HG03108 (cell line): ENCODE measurements at regions not wholly inside any gene's neighbourhood (a gene's known extent, or its start where the extent isn't known, plus 50 kb on each side); places are given as distances from the start of the nearest gene placed in this dataset.

Source experiments
- ATAC-seq: cut with Tn5 transposase; IDR thresholded peaks from one replicate; pipeline ENCODE4 v1.9.1; 2021; ENCODE audit warnings: moderate library complexity; ENCODE audit not compliant: unreplicated experiment

- no peak for ATAC-seq
These were observed 557.6 kb downstream of the QKI start for GRCh38 chr6:163971841-163972838.

- no peak for ATAC-seq
These were observed 556.5 kb downstream of the QKI start for GRCh38 chr6:163970846-163971564.

GRCh38 chr6:163965426-163966348, 551.2 kb downstream of the QKI start:
- no peak for ATAC-seq

GRCh38 chr6:163964789-163965188, 550.3 kb downstream of the QKI start:
- no peak for ATAC-seq

GRCh38 chr6:163963205-163964120, 548.9 kb downstream of the QKI start:
- no peak for ATAC-seq

GRCh38 chr6:163962627-163963117, 548.2 kb downstream of the QKI start:
- no peak for ATAC-seq

- no peak for ATAC-seq
These were observed 545.6 kb downstream of the QKI start for GRCh38 chr6:163960128-163960527.

- no peak for ATAC-seq
These were observed 544.1 kb downstream of the QKI start for GRCh38 chr6:163958646-163959045.

GRCh38 chr6:163956571-163957407, 542.3 kb downstream of the QKI start:
- ATAC-seq = peak; percentile 91

- ATAC-seq = no peak
These were observed 541.2 kb downstream of the QKI start for GRCh38 chr6:163955756-163956155.

- ATAC-seq = no peak
These were observed 540.6 kb downstream of the QKI start for GRCh38 chr6:163955096-163955495.

GRCh38 chr6:163954088-163954775, 539.7 kb downstream of the QKI start:
- no peak for ATAC-seq

- ATAC-seq = no peak
These were observed 537.5 kb downstream of the QKI start for GRCh38 chr6:163952005-163952404.

- no peak for ATAC-seq
These were observed 536.8 kb downstream of the QKI start for GRCh38 chr6:163951326-163951725.

- no peak for ATAC-seq
These were observed 535.6 kb downstream of the QKI start for GRCh38 chr6:163950159-163950558.

- ATAC-seq = no peak
These were observed 534.9 kb downstream of the QKI start for GRCh38 chr6:163949431-163949830.

GRCh38 chr6:163948250-163948649, 533.7 kb downstream of the QKI start:
- no peak for ATAC-seq

GRCh38 chr6:163947276-163947675, 532.8 kb downstream of the QKI start:
- ATAC-seq = no peak
